Keratinocyte (primary cell): ENCODE measurements at regions not wholly inside any gene's neighbourhood (a gene's known extent, or its start where the extent isn't known, plus 50 kb on each side); places are given as distances from the start of the nearest gene placed in this dataset.

Experiments used
- DNase-seq: peaks from one replicate; pipeline ENCODE4 v3.0.0-alpha.2; 2011; ENCODE audit warnings: low read depth, missing footprints, low spot score
- FAIRE-seq: peaks from 2 replicates; lab custom pipeline; 2011; peaks lifted over from hg19 to GRCh38; lab: Jason Lieb, UNC
- H2AFZ ChIP-seq: 2 replicates; pipeline ENCODE4 v1.6.0; 2012; ENCODE audit warnings: low read length, control low read depth, inconsistent platforms; ENCODE audit not compliant: control insufficient read depth
- H3K27ac ChIP-seq: 2 replicates; pipeline ENCODE4 v1.5.1; 2011; ENCODE audit warnings: low read length; ENCODE audit not compliant: control insufficient read depth, insufficient read depth
- H3K27me3 ChIP-seq: 3 replicates; pipeline ENCODE4 v1.6.0; 2011; ENCODE audit warnings: low read length; ENCODE audit not compliant: control insufficient read depth, insufficient read depth; ENCODE audit errors: extremely low read depth
- H3K36me3 ChIP-seq, 2 experiments: 2 replicates in 1 of 2; 3 replicates in 1 of 2; pipeline ENCODE4 v1.5.1; 2011; ENCODE audit warnings: low read length in 2 of 2, mild to moderate bottlenecking in 1 of 2; ENCODE audit not compliant: control insufficient read depth in 2 of 2, insufficient read depth in 2 of 2; ENCODE audit errors: extremely low read depth in 1 of 2
- H3K4me1 ChIP-seq: 3 replicates; pipeline ENCODE4 v1.5.1; 2011; ENCODE audit warnings: low read length; ENCODE audit not compliant: control insufficient read depth, insufficient read depth; ENCODE audit errors: extremely low read depth
- H3K4me2 ChIP-seq: 3 replicates; pipeline ENCODE4 v1.6.0; 2011; ENCODE audit warnings: low read depth, low read length; ENCODE audit not compliant: control insufficient read depth, insufficient read depth; ENCODE audit errors: extremely low read depth
- H3K4me3 ChIP-seq, 3 experiments: fragments of 200-600 bp in 1 of 3; sonication (generic) in 1 of 3; 2 replicates in 2 of 3; 3 replicates in 1 of 3; pipeline ENCODE4 v1.5.1; 2011 to 2016; ENCODE audit warnings: low read length in 3 of 3, mild to moderate bottlenecking in 3 of 3, control low read depth in 2 of 3, inconsistent platforms in 1 of 3, low read depth in 1 of 3, mixed read lengths in 1 of 3, mixed run types in 1 of 3, moderate library complexity in 1 of 3; ENCODE audit not compliant: control insufficient read depth in 2 of 3, insufficient read depth in 2 of 3; ENCODE audit errors: extremely low read depth in 1 of 3
- H3K79me2 ChIP-seq: 2 replicates; pipeline ENCODE4 v1.6.0; 2012; ENCODE audit warnings: low read length; ENCODE audit not compliant: control insufficient read depth, insufficient read depth
- H3K9ac ChIP-seq: 3 replicates; pipeline ENCODE4 v1.6.0; 2011; ENCODE audit warnings: low read length; ENCODE audit not compliant: control insufficient read depth, insufficient read depth; ENCODE audit errors: extremely low read depth
- H3K9me1 ChIP-seq: 3 replicates; pipeline ENCODE4 v1.6.0; 2011; ENCODE audit warnings: low read length; ENCODE audit not compliant: control insufficient read depth, insufficient read depth; ENCODE audit errors: extremely low read depth
- H3K9me3 ChIP-seq: 2 replicates; pipeline ENCODE4 v1.5.1; 2012; ENCODE audit warnings: low read depth, low read length; ENCODE audit not compliant: control insufficient read depth
- H4K20me1 ChIP-seq: 3 replicates; pipeline ENCODE4 v1.6.0; 2011; ENCODE audit warnings: low read length; ENCODE audit not compliant: control insufficient read depth, insufficient read depth; ENCODE audit errors: extremely low read depth
- EZH2 ChIP-seq: IDR thresholded peaks from one replicate; pipeline ENCODE4 v1.6.1; 2012; ENCODE audit warnings: inconsistent platforms, mild to moderate bottlenecking, low read length, moderate library complexity
- dilution Hi-C: fragments of 300-500 bp; cut with MboI; formaldehyde crosslinking; loops from one replicate; pipeline ENCODE4 v1.7.0; 2020; ENCODE audit warnings: low sequenced_read_pairs; ENCODE audit not compliant: extremely low pct_ligation_motif_present
- TF ChIP-seq, protein P1 (sequence below), 3 experiments: IDR thresholded peaks in 1 of 3; conservative IDR thresholded peaks in 1 of 3; optimal IDR thresholded peaks in 1 of 3; 2 replicates in 2 of 3; 3 replicates in 1 of 3; pipeline versions ENCODE3 to v1.5.1; 2011; ENCODE audit warnings: low read length in 3 of 3, mild to moderate bottlenecking in 3 of 3, moderate library complexity in 2 of 3, control low read depth in 1 of 3, inconsistent platforms in 1 of 3; ENCODE audit not compliant: insufficient read depth in 2 of 3; ENCODE audit errors: extremely low read depth in 1 of 3

DNA sequence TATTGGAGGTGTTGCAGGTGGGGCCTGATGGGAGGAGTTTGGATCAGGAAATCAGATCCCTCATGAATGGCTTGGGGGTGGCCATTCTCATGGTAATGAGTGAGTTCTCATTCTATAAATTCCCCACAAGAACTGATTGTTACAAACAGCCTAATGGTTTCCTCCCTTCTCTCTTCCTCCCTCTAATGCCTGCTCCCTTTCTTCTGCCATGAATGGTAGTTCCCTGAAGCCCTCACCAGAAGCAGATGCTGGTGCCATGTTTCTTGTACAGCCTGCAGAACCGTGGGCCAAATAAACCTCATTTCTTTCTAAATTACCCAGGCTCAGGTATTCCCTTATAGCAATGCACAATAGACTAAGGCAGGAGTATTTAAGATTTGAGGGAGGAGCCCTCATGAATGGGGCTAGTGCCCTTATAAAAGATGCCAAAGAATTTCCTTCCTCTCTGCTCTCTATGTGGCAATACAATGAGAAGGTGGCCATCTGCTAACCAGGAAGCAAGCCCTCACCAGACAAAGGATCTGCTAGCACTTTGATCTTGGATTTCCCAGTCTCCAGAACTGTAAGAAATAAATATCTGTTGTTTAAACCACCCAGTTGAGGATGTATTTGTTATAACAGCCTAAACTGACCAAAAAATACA lies 251.8 kb downstream of the ZEB2 start:
- H3K36me3 ChIP-seq, result no peaks in the 10 kb centered on the region
- no peaks in the 10 kb centered on the region for H3K9me3 ChIP-seq
- no peak for DNase-seq
- H3K4me3 ChIP-seq, result no peak overlapping the region
- no peaks in the 10 kb centered on the region for H3K79me2 ChIP-seq
- H2AFZ ChIP-seq, result no peak overlapping the region
- H3K27me3 ChIP-seq, result no peaks in the 10 kb centered on the region
- FAIRE-seq, result no peak
- H3K4me1 ChIP-seq, result no peaks in the 10 kb centered on the region
- no peaks in the 10 kb centered on the region for H4K20me1 ChIP-seq
- TF ChIP-seq, protein P1, sequence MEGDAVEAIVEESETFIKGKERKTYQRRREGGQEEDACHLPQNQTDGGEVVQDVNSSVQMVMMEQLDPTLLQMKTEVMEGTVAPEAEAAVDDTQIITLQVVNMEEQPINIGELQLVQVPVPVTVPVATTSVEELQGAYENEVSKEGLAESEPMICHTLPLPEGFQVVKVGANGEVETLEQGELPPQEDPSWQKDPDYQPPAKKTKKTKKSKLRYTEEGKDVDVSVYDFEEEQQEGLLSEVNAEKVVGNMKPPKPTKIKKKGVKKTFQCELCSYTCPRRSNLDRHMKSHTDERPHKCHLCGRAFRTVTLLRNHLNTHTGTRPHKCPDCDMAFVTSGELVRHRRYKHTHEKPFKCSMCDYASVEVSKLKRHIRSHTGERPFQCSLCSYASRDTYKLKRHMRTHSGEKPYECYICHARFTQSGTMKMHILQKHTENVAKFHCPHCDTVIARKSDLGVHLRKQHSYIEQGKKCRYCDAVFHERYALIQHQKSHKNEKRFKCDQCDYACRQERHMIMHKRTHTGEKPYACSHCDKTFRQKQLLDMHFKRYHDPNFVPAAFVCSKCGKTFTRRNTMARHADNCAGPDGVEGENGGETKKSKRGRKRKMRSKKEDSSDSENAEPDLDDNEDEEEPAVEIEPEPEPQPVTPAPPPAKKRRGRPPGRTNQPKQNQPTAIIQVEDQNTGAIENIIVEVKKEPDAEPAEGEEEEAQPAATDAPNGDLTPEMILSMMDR (optimal IDR thresholded peaks at IDR 0.05 in 1 of 3, IDR thresholded peaks at IDR 0.05 in 1 of 3, conservative IDR thresholded peaks at IDR 0.05 in 1 of 3; ENCODE audit: extremely low read depth in 1 of 3, insufficient read depth in 2 of 3, low read length in 3 of 3), result no peak
- no peak for TF ChIP-seq EZH2
- H3K9ac ChIP-seq, result no peak overlapping the region
- no peak overlapping the region for H3K27ac ChIP-seq
- H3K4me2 ChIP-seq, result no peak overlapping the region
- no peaks in the 10 kb centered on the region for H3K9me1 ChIP-seq
- dilution Hi-C loops, result no loop called here

DNA sequence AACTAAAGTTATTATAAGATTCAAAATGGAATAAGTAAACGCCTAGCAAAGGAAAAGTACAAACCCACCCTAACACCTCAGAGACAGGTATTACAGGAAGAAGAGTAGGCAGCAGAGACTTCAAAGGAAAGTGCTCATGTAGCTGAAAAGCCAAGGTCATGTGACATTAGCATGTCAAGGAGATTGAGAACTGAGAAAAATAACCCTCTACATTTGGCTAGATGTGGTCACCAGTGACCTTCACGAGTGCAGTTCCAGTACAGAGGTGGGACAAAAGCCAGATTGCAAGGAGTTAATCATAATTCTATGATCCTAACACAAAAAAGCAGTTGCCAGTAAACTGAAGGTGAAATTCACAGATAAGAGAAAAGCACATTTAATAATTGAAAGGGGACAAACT lies 252.7 kb downstream of the ZEB2 start:
- no peak for TF ChIP-seq EZH2
- TF ChIP-seq, protein P1 (optimal IDR thresholded peaks at IDR 0.05 in 1 of 3, IDR thresholded peaks at IDR 0.05 in 1 of 3, conservative IDR thresholded peaks at IDR 0.05 in 1 of 3; ENCODE audit: extremely low read depth in 1 of 3, insufficient read depth in 2 of 3, low read length in 3 of 3), result no peak
- no peak overlapping the region for H3K9ac ChIP-seq
- no peak overlapping the region for H2AFZ ChIP-seq
- H4K20me1 ChIP-seq, result no peaks in the 10 kb centered on the region
- no peaks in the 10 kb centered on the region for H3K9me1 ChIP-seq
- no peaks in the 10 kb centered on the region for H3K79me2 ChIP-seq
- no peaks in the 10 kb centered on the region for H3K36me3 ChIP-seq
- H3K27ac ChIP-seq, result no peak overlapping the region
- no peaks in the 10 kb centered on the region for H3K27me3 ChIP-seq
- FAIRE-seq, result no peak
- H3K4me2 ChIP-seq, result no peak overlapping the region
- H3K4me3 ChIP-seq, result no peak overlapping the region
- no peaks in the 10 kb centered on the region for H3K9me3 ChIP-seq
- H3K4me1 ChIP-seq, result no peaks in the 10 kb centered on the region
- dilution Hi-C loops, result no loop called here
- DNase-seq, result no peak
